ENCODE measurements at regions not wholly inside any gene's neighbourhood (a gene's known extent, or its start where the extent isn't known, plus 50 kb on each side); places are given as distances from the start of the nearest gene placed in this dataset.

- no peak for TF ChIP-seq ATF6 (CRISPR knock-in tag; IDR thresholded peaks at IDR 0.05)
- no peak for TF ChIP-seq NFATC4 (CRISPR knock-in tag; IDR thresholded peaks at IDR 0.05)
These were observed 311.0 kb upstream of the TNRC6C start (continued) for GRCh38 chr17:77647531-77647930.

GRCh38 chr17:77649717-77650211 is 308.7 kb upstream of the TNRC6C start:
- ATAC-seq: no peak
- H3K4me3 Mint-ChIP-seq: no peak overlapping the region
- H3K4me1 Mint-ChIP-seq: peaks cover 27% of the 10 kb centered on the region
- peaks cover 41% of the 10 kb centered on the region for H3K9me3 Mint-ChIP-seq
- ChIA-PET CTCF (interaction anchor here (0.7 to 0.9 kb wide), 2 partner anchors 9 to 220 kb away, joined by 3 read pairs; no protein-coding TSS in a partner anchor), POLR2A (no interaction called here)
- no peaks in the 10 kb centered on the region; the same call in 1 of the 2 replicates for H3K27me3 Mint-ChIP-seq (ENCODE audit: low read depth)
- DNase-seq (ENCODE audit: low spot score): no peak
- no peak overlapping the region for H3K27ac Mint-ChIP-seq
- TF ChIP-seq ZNF232 (CRISPR knock-in tag; IDR thresholded peaks at IDR 0.05) (no peak), USF2 (CRISPR knock-in tag; IDR thresholded peaks at IDR 0.05) (0 out of 2 replicates have a peak, but pooled peaks have one; percentile 10), TEAD1 (CRISPR knock-in tag; IDR thresholded peaks at IDR 0.05) (no peak), ZNF671 (CRISPR knock-in tag; IDR thresholded peaks at IDR 0.05) (no peak), EMX1 (CRISPR knock-in tag; IDR thresholded peaks at IDR 0.05) (no peak), ARID4B (CRISPR knock-in tag; IDR thresholded peaks at IDR 0.05; ENCODE audit: borderline replicate concordance) (no peak), ZNF121 (CRISPR knock-in tag; IDR thresholded peaks at IDR 0.05) (no peak)
- H3K36me3 Mint-ChIP-seq: peaks cover 13% of the 10 kb centered on the region

- ChIA-PET POLR2A (no interaction called here), CTCF (interaction anchor here (1.2 kb wide), 1 partner anchor 99 kb away, joined by 3 read pairs; no protein-coding TSS in a partner anchor)
- peaks cover 13% of the 10 kb centered on the region for H3K36me3 Mint-ChIP-seq
- peaks cover 24% of the 10 kb centered on the region for H3K4me1 Mint-ChIP-seq
- no peaks in the 10 kb centered on the region for H3K27me3 Mint-ChIP-seq (ENCODE audit: low read depth)
- peaks cover 41% of the 10 kb centered on the region for H3K9me3 Mint-ChIP-seq
- H3K27ac Mint-ChIP-seq: no peak overlapping the region
- DNase-seq (ENCODE audit: low spot score) (no peak), ATAC-seq (peak; percentile 75)
- TF ChIP-seq ZNF281 (CRISPR knock-in tag; IDR thresholded peaks at IDR 0.05) (no peak), RORB (CRISPR knock-in tag; IDR thresholded peaks at IDR 0.05) (no peak)
- no peak overlapping the region for H3K4me3 Mint-ChIP-seq
These were observed 306.5 kb upstream of the TNRC6C start for GRCh38 chr17:77651988-77652387.

Measured in WTC11 (cell line).